MM.1S (cell line): ENCODE measurements at regions not wholly inside any gene's neighbourhood (a gene's known extent, or its start where the extent isn't known, plus 50 kb on each side); places are given as distances from the start of the nearest gene placed in this dataset.

Experiments
- EZH2 ChIP-seq: fragments of 300-600 bp; sonication (generic); optimal IDR thresholded peaks from 2 replicates; pipeline ENCODE3; 2017; ENCODE audit warnings: low read depth, mild to moderate bottlenecking, antibody characterized with exemption, low read length, mixed read lengths
- TF ChIP-seq, protein P1 (sequence below): fragments of 300-600 bp; sonication (generic); IDR thresholded peaks from 2 replicates; pipeline ENCODE4 v1.5.1; 2016; ENCODE audit warnings: antibody characterized with exemption, low read length, mixed read lengths

DNA sequence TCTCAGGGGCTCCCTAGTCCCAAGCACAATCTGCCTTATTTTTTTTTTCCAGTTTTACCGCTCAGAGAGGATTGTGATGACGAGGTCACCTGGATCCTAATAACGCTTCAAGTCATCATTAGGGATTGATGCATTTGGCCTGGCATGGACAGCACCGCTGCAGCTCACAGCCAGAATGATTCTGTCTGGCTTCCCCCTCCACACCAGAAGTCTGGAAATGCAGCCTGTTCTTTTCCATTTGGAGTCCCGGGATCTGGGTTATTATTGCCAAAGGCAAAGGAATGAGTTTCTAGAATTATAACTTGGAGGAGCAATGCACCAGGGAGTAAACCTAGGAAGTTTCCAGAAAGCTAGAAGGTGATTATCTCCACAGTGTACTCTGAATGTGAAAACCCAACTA, 81.1 kb upstream of the TAF1B start:
- TF ChIP-seq EZH2 = no peak
- TF ChIP-seq, protein P1, sequence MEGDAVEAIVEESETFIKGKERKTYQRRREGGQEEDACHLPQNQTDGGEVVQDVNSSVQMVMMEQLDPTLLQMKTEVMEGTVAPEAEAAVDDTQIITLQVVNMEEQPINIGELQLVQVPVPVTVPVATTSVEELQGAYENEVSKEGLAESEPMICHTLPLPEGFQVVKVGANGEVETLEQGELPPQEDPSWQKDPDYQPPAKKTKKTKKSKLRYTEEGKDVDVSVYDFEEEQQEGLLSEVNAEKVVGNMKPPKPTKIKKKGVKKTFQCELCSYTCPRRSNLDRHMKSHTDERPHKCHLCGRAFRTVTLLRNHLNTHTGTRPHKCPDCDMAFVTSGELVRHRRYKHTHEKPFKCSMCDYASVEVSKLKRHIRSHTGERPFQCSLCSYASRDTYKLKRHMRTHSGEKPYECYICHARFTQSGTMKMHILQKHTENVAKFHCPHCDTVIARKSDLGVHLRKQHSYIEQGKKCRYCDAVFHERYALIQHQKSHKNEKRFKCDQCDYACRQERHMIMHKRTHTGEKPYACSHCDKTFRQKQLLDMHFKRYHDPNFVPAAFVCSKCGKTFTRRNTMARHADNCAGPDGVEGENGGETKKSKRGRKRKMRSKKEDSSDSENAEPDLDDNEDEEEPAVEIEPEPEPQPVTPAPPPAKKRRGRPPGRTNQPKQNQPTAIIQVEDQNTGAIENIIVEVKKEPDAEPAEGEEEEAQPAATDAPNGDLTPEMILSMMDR = no peak
